NCI-H128 (cell line): ENCODE measurements at regions not wholly inside any gene's neighbourhood (a gene's known extent, or its start where the extent isn't known, plus 50 kb on each side); places are given as distances from the start of the nearest gene placed in this dataset.

ENCODE experiments used
- DNase-seq: peaks from one replicate; lab custom pipeline; 2025; ENCODE audit not compliant: unreplicated experiment; lab: John Stamatoyannopoulos, UW

- no peak for DNase-seq
These were observed 221.7 kb downstream of the DIRAS2 start for GRCh38 chr9:90420768-90421513.

GRCh38 chr9:90421786-90422185 is 220.8 kb downstream of the DIRAS2 start:
- no peak for DNase-seq

GRCh38 chr9:90423661-90424193 is 218.9 kb downstream of the DIRAS2 start:
- no peak for DNase-seq

- no peak for DNase-seq
These were observed 214.1 kb downstream of the DIRAS2 start for GRCh38 chr9:90428517-90428916.

GRCh38 chr9:90432951-90433350 is 209.7 kb downstream of the DIRAS2 start:
- no peak for DNase-seq

GRCh38 chr9:90433398-90433941 is 209.2 kb downstream of the DIRAS2 start:
- DNase-seq, result no peak

- DNase-seq, result no peak
These were observed 200.8 kb downstream of the DIRAS2 start for GRCh38 chr9:90441814-90442213.

- DNase-seq, result no peak
These were observed 199.9 kb downstream of the DIRAS2 start for GRCh38 chr9:90442723-90443122.

- no peak for DNase-seq
These were observed 197.9 kb downstream of the DIRAS2 start for GRCh38 chr9:90444609-90445204.

GRCh38 chr9:90445391-90445790 is 197.2 kb downstream of the DIRAS2 start:
- no peak for DNase-seq

GRCh38 chr9:90446200-90446948 is 196.2 kb downstream of the DIRAS2 start:
- DNase-seq, result no peak

- DNase-seq, result no peak
These were observed 194.9 kb downstream of the DIRAS2 start for GRCh38 chr9:90447773-90448172.

- no peak for DNase-seq
These were observed 193.3 kb downstream of the DIRAS2 start for GRCh38 chr9:90449213-90449925.

- no peak for DNase-seq
These were observed 190.8 kb downstream of the DIRAS2 start for GRCh38 chr9:90451804-90452203.

- no peak for DNase-seq
These were observed 187.3 kb downstream of the DIRAS2 start for GRCh38 chr9:90455316-90455715.

- DNase-seq, result no peak
These were observed 185.0 kb downstream of the DIRAS2 start for GRCh38 chr9:90457386-90458190.

GRCh38 chr9:90458485-90458884 is 184.1 kb downstream of the DIRAS2 start:
- no peak for DNase-seq

- no peak for DNase-seq
These were observed 183.3 kb downstream of the DIRAS2 start for GRCh38 chr9:90459321-90459720.

- no peak for DNase-seq
These were observed 182.4 kb downstream of the DIRAS2 start for GRCh38 chr9:90460220-90460619.

- DNase-seq, result no peak
These were observed 177.6 kb downstream of the DIRAS2 start for GRCh38 chr9:90464978-90465377.
